Tibial nerve (tissue), 3 donors: ENCODE measurements at regions not wholly inside any gene's neighbourhood (a gene's known extent, or its start where the extent isn't known, plus 50 kb on each side); places are given as distances from the start of the nearest gene placed in this dataset.
"Not testable (repeated sequence)": the region's sequence is repeated elsewhere in the genome, so short reads cannot be mapped to it uniquely, and the experiment has no call there.

ENCODE experiments used
- CTCF ChIP-seq, 5 experiments: fragments of 200-600 bp in 3 of 5; fragments of 450-650 bp in 2 of 5; sonication (generic) in 3 of 5; IDR thresholded peaks; one replicate each; pipeline ENCODE4 v1.5.1; 2016 to 2019; ENCODE audit warnings: antibody characterized with exemption in 5 of 5, mild to moderate bottlenecking in 3 of 5, moderate library complexity in 2 of 5
- POLR2A ChIP-seq, 2 donors: fragments of 450-650 bp; IDR thresholded peaks; one replicate each; pipeline ENCODE4 v1.6.1; 2017; ENCODE audit warnings: antibody characterized with exemption in 2 of 2, mild to moderate bottlenecking in 2 of 2, moderate library complexity in 2 of 2

- not testable (repeated sequence) for TF ChIP-seq CTCF, POLR2A (IDR thresholded peaks at IDR 0.05)
Observed at GRCh38 chr11:71707083-71707482, 124.4 kb upstream of the KRTAP5-11 start.
